GM21360 (cell line): ENCODE measurements at regions not wholly inside any gene's neighbourhood (a gene's known extent, or its start where the extent isn't known, plus 50 kb on each side); places are given as distances from the start of the nearest gene placed in this dataset.

Experiments
- ATAC-seq: cut with Tn5 transposase; IDR thresholded peaks from one replicate; pipeline ENCODE4 v1.9.1; 2021; ENCODE audit warnings: mild to moderate bottlenecking, moderate library complexity; ENCODE audit not compliant: unreplicated experiment

- no peak for ATAC-seq
Observed at GRCh38 chr2:47239119-47239969, 63.0 kb upstream of the CALM2 start.

- no peak for ATAC-seq
Observed at GRCh38 chr2:47238638-47239037, 62.3 kb upstream of the CALM2 start.

DNA sequence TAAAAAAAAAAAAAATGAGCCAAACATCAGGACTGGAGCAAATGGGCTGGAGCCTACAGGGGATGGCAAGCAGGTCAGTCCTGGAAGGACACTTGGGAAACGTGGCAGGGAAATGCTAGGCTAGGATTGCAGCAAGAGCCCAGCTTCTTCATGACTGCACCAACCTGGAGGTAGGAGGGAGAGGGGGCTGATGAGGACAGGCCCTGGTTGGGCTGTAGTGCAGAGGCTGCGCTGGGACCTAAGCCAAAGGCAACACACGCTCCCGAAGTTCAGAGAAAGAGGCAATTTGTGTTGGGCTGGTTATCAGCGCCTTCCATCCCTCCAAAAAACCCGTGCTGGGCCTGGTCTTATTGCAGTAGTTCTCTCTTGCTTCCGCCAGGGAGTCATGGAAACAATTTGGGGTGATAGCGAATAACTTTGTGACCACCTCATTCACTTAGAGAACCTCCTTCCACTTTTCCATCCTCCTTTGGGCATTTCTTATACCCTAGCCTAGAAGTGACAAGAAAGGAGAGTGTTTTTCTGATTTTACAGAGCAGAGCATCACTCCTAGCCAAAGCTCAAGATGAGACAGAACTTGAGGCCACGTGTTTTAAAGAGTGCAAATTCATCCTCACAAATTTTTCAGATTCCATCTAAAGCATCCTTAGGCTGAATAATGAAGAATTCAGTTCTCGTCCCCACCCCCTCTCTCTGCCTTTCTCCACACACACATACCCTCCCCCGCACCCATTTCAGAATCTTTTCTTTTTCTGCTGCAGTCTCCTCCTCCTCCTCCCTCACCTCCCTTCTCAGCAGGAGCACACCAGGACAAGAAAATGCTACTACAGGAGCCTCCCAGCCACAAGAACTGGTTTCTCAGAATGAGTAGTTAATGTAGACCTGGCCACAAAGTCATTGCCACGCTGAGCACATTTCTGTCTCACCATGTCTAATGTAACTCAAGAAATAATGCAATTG, 61.3 kb upstream of the CALM2 start:
- ATAC-seq: no peak

DNA sequence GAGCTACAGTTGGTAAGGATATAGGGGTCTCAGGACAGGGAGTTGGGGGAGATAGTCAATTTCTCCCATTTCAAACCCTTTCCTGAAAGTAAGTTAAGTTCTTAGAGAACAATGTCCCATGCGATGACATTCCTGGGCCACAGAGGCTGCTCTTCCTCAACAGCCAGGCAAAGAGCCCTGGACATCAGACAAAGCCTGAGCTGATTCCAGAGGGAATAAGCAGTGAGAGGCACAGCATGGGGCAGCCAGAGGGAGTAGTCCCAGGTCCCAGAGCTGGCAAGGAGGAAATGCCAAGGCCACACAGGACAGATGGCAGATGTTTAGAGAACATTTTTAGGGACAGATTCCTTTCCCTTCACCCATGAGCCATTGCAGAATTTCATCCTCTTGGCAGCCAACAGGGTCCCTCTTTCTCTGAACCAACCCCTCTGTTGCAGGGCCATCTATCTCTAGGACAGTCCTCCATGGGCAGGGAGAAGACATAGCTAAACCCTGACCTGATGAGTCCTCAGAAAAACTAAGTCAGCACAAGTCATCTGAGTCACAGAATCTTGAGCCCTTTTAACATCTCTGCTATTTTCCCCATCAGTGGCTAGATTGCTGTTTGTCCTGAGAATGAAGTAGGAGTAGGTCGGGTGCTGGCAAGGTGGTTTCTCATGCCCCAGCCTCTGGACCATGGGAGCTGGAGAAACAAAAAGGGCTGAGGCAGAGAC, 60.3 kb upstream of the CALM2 start:
- no peak for ATAC-seq

DNA sequence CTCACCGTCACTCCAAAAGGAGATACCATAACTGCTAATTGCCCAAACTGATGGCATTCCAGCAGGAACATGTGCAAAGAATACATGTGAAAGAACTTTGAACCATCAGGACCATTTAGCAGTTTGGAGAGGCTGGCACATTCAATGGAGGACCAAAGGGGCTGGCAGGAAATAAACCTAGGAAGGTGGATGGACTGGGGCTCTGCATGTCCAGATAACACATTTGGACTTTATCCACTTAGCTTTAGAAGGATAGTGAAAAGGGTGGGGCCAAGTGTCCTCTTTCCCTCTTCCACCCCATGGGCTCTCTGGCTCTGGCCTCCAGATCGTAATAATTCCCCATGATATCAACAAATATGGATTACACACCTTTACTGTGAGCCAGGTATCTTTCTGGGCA, 58.8 kb upstream of the CALM2 start:
- ATAC-seq: no peak

GRCh38 chr2:47234456-47234855, 58.1 kb upstream of the CALM2 start:
- ATAC-seq: no peak

DNA sequence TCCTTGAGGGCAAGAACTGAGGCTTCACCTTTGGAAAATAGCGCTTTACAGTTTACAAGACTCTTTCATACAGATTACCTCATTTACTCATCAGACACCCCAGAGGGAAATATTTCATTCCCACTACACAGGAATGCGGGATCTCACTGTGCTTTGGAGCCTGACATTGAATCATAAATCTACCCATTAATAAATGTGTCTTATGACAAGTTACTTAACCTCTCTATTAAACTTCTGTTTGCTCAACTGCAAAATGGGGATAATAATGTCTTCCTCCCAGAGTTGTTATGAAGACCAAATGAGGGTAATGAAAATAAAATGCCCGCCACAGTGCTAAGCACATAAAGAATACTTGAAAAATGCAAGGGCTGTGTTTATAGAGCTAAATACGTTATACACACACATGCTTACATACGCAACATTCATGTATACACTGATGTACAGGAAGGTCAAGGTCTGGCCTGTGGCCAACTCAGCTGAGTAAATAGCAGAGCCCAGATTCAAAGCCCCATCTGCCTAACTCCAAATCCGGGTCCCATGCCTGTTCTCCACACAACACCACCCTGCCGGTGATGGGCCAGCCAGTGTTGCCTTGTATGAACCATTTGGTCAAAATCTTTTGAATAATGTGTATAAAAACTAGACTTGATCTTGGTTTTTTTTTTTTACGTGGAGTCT, 56.6 kb upstream of the CALM2 start:
- no peak for ATAC-seq

DNA sequence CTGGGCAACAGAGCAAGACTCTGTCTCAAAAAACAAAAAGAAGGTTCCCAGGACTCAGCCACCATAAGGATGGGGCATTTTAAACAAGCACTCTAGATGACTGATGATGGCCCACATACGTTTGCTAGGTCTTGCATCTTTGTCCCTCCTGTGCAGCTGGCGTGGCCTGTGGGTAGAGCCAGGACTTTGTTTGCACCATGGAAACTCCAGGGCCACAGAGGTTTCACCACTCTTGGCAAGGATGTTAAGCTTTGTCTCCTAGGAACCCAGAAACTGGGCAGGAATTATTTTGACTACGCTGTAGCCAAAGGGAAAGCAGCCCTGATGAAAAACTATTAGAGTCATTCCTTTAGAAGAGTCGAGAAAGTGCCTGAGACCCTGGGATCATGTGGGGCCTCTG, 54.1 kb upstream of the CALM2 start:
- ATAC-seq: no peak

DNA sequence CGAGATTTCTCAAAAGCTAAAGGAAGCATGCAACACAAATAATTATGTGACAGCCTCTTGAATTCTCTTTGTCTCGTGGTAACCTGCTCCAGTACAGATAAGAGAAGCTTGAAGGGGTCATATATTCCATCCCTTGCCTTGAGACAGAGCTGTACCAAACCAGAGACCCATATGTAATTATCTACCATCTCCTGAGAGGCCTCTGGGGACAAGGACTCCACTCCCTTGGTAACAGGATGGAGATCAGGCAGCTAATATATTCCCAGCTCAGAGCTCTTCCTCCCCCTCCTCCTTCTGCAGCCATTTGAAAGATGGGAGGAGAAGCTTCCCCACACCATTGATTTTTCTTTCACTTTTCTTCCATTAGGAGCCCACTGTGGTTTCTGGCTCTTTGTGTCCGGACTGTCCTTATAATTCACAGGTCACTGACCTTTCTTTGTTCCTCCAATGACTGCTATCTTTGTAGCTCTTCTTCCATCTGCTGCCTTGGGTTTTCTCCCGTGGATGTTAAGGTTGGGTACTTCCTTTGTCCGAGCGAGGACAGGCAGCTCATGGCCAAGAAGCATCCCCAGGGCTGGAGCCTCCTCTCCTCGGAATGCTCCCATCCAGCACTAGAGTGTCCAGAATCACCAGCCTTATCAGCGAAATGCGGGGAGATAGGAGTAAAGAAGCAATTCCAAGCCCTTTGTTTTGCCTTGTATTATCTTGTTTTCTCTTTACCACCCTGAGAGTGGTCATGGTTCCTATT, 51.4 kb upstream of the CALM2 start:
- no peak for ATAC-seq

- ATAC-seq: no peak
Observed at GRCh38 chr2:47226923-47227220, 50.6 kb upstream of the CALM2 start.

- no peak for ATAC-seq
Observed at GRCh38 chr2:47226132-47226922, 50.0 kb upstream of the CALM2 start.
